HG03097 (cell line): ENCODE measurements at regions not wholly inside any gene's neighbourhood (a gene's known extent, or its start where the extent isn't known, plus 50 kb on each side); places are given as distances from the start of the nearest gene placed in this dataset.
"Not testable (repeated sequence)": the region's sequence is repeated elsewhere in the genome, so short reads cannot be mapped to it uniquely, and the experiment has no call there.

Source experiments
- ATAC-seq: cut with Tn5 transposase; IDR thresholded peaks from one replicate; pipeline ENCODE4 v1.9.1; 2021; ENCODE audit not compliant: unreplicated experiment, low FRiP score

- no peak for ATAC-seq
These were observed 260.3 kb downstream of the BCAT1 start for GRCh38 chr12:24688601-24689000.

- no peak for ATAC-seq
These were observed 267.3 kb downstream of the BCAT1 start for GRCh38 chr12:24681570-24681969.

DNA sequence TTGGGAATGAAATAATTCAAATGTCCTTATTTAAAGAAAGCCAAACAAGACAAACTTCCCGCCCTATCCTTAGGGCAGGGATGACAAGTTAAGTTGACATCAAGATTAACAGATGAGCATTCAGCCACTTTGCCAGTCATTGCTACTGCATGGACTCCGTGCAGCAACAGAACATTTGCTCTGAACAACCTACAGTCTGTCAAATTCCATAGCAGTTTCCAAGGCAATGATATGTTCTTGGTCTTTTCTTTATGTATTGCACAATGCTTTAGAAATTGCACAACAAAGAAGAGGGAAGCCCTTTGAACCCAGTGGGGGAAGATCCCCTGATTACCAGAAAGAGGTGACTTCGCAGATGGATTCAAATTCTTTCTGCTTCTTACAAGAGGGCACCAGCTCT lies 269.8 kb downstream of the BCAT1 start:
- ATAC-seq: no peak

DNA sequence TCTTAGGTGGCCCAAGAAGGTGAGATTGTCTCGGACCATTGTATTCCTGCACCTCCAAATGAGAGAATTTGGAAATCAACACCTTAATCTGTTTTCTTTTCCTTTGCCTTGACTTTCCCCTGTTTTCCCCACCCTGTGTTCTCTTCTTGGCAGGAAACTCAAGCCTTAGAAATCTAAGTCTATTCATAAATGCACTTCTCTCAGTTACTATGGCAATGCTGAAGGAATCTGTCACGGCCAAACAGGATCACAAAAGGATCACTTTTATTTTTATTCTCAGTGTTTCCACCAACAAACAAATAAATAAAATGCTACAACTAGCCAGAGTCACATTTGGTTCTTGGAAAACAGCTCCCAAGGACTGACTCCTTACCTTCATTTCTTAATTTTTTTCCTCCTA lies 270.5 kb downstream of the BCAT1 start:
- ATAC-seq: no peak

DNA sequence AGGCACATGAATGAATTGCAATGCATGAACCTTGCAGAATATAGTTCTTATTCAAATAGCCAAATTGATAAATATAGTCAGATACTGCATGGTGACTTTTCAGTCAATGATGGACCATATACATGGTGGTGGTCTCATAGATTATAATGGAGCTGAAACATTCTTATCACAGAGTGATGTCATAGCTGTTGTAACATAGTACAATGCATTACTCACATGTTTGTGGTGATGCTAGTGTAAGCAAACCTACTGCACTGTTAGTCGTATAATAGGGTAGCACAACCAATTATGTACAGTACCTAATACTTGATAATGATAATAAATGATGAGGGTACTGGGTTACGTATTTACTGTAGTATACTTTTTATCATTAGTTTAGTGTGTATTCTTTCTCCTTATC lies 280.3 kb downstream of the BCAT1 start:
- ATAC-seq: no peak

GRCh38 chr12:24664161-24664880 lies 284.6 kb downstream of the BCAT1 start:
- no peak for ATAC-seq

GRCh38 chr12:24661657-24662096 lies 287.2 kb downstream of the BCAT1 start:
- ATAC-seq: no peak

DNA sequence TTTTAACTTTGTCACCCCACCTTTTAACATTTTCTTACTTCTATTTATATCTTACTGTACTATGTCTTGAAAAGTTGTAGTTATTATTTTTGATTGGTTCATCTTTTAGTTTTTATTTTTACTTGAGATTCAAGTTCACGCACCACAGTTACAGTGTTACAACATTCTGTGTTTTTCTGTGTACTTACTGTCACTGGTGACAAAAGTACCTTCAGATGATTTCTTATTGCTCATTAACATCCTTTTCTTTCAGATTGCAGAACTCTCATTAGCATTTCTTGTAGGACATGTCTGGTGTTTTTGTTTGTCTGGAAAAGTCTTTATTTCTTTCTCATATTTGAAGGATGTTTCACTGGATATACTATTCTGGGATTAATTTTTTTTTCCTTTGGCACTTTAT lies 289.9 kb downstream of the BCAT1 start:
- ATAC-seq: no peak

GRCh38 chr12:24654344-24654743 lies 294.6 kb downstream of the BCAT1 start:
- ATAC-seq: not testable (repeated sequence)

GRCh38 chr12:24649634-24650033 lies 299.3 kb downstream of the BCAT1 start:
- no peak for ATAC-seq

GRCh38 chr12:24649209-24649608 lies 299.7 kb downstream of the BCAT1 start:
- no peak for ATAC-seq

- no peak for ATAC-seq
These were observed 303.6 kb downstream of the BCAT1 start for GRCh38 chr12:24645254-24645653.

DNA sequence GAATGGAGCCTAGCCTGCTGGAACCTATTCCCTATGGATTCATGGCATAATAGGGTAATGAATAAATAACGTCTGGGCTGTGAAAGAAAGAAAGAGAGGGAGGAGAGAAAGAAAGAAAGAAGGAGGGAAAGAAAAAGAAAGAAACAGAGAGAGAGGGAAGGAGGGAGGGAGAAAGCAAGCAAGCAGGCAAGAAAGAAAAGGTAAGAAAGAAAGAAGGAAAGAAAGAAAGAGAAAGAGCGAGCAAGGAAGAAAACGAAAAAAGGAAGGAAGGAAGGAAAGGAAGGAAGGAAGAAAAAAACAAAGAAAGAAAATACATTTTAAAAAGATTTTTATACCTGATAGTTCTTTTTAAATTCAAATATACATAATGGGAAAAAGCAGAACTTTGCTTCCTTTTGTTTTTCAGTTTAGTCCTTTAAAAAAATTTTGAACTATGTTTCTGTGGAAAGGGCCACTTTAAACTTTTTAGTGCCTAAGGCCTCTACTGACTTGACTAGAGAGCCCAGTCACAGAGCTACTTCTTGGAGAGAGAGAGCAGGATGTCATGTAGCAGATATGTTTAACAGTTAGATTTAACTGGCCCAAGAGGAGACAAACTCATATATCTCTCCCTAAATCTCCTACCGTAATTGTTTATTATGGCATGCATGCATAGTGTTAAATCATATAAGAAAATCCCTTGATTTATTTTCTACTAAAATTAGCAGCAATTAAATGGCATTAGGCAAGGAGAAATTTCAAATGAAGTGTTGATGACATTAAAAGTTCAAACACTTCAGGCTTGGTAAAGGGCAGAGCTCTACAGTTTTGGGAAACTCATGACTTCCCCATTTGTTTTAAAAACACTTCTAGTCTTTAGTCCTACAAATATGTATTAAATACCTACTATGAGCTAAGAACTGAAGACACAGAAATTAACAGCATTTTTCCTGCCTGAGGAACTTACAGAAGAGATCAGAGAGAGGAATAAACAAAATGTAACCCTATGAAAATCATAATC lies 305.5 kb downstream of the BCAT1 start:
- no peak for ATAC-seq

- no peak for ATAC-seq
These were observed 309.3 kb downstream of the BCAT1 start for GRCh38 chr12:24639641-24640040.

DNA sequence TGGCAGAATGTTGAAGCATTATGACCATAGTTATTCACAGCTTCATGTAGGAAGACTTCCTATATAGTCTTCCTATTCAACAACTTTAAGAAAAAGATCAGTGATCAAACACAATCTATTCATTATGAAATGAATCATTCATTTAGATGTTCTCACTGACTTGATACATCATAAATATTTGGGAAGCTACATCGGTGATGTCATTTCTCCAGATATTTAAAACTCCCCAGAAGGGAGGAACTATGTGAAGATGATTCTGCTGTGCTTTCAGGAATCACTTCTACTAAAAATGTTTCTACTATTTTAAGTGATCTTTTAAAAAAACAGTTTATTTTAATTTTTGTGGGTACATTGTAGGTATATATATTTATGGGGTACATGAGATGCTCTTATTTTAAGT lies 316.4 kb downstream of the BCAT1 start:
- ATAC-seq: no peak

DNA sequence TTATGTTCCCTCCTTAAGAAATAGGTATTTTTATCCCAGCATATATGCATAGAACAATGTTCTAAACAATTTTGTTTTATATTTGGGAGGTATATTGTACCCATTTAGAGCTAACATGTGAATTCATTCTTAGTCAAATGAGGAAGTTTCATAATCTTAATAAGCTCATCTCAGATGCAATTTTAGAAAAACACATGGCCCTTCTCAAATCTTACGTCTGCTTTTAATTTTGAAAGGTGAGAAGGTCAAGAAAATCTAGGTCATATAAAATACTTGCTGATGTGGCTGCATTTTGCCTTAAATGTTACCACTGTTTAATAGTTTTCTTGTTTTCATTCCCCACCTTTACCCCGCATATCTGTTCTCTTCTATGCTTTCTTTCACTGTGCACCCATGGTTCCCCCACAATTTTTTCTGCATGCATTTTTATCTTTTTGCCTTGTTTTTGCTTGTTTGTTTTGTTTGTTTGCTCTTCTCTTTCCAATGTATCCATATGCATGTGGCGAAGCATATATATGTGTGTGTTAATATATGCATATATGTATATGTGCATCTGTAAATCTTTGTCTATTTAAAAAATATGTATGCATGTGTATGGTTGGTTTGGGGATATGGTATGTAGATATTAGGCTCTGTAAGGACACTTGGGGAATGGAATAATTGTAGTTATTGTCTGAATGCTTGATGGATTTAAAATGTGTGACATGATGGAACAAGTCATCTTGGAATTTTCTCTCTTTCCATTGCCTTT lies 317.1 kb downstream of the BCAT1 start:
- no peak for ATAC-seq

DNA sequence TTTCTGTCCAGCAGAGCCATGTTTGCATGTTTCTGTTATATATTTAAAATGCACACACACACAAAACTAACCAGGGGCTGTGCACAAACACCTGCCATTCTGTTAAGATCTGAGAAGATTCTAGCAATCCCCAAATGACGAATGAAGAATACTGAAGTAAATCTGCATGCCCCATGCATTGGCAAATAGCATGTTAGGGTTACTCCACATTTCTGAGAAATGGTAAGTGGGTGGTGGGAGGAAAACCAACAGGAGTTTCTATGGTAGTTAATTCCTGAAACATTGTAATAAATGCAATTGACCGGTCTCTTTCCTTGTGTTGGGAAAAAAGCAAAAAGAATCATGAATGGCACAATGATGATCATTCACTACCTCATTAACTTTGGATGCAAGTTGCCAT lies 318.0 kb downstream of the BCAT1 start:
- no peak for ATAC-seq

DNA sequence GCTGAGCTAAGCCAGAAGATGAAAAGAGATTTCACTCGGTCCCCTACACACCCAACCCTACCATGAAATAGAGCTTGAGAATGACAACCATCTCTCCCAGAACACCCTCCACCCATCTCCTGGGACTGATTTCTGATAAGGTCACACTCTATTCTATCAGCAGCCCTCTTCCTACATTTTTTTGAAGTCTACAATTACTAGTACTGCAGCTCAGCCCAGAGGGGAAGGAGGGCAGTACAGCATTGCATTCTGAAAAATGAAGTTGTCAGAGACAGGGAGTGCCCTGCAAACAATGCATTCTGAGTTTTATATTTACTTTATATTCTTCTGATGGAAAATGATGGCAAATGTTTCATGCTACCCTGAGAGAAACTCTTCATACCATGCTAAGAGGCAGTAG lies 318.5 kb downstream of the BCAT1 start:
- ATAC-seq: no peak

GRCh38 chr12:24625103-24625502 lies 323.8 kb downstream of the BCAT1 start:
- no peak for ATAC-seq

DNA sequence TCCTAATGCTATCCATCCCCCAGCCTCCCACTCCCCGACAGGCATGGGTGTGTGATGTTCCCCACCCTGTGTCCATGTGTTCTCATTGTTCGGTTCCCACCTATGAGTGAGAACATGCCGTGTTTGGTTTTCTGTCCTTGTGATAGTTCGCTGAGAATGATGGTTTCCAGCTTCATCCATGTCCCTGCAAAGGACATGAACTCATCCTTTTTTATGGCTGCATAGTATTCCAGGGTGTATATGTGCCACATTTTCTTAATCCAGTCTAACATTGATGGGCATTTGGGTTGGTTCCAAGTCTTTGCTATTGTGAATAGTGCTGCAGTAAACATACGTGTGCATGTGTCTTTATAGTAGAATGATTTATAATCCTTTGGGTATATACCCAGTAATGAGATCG lies 328.9 kb downstream of the BCAT1 start:
- ATAC-seq: not testable (repeated sequence)

DNA sequence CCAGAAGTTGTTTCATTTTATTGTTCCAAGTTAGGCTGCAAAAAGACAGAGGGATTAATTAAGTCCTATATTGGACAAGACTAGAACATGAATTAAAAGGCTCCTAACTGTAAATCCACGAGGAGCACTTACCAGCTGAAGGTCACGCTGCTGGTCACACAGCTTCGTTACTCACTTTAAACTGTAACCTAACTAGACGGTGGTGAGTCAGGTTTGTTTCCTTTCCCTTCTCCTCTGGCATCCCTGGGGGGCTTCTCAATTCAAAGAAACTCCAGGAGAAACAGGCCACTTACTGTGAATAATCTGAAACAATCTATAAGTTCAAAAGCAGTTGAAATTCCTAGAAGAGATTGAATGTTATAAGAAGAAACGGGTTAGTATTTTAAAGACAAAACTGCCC lies 331.4 kb downstream of the BCAT1 start:
- ATAC-seq: no peak
